Activated CD8-positive, alpha-beta T cell treated with anti-CD3 and anti-CD28 coated beads, Interleukin-2, amount 10 ng/mL, durations not matched to agents 7 days and 5 days (primary cell): ENCODE measurements at regions not wholly inside any gene's neighbourhood (a gene's known extent, or its start where the extent isn't known, plus 50 kb on each side); places are given as distances from the start of the nearest gene placed in this dataset.
A peak's percentile ranks its signal among the peaks of the same experiment; 100 is the strongest.

Experiments
- ATAC-seq: fragments of 150-1000 bp; cut with Tn5 transposase; one replicate; pipeline ENCODE4 v1.10.0; 2021; ENCODE audit warnings: moderate library complexity
- CTCF ChIA-PET: fragments of 350-600 bp; sonication (Branson Sonifier 250); formaldehyde crosslinking; loops from one replicate; lab custom pipeline; 2021; ENCODE audit warnings: antibody characterized with exemption; lab: Charles Lee
- POLR2A ChIA-PET: fragments of 350-600 bp; sonication (Branson Sonifier 250); formaldehyde crosslinking; loops from one replicate; lab custom pipeline; 2021; ENCODE audit warnings: antibody characterized with exemption; lab: Charles Lee
- DNase-seq: peaks from one replicate; pipeline ENCODE4 v3.0.0-alpha.2; 2020
- H3K27ac Mint-ChIP-seq: one replicate; pipeline ENCODE4 v1.8.0; 2021; ENCODE audit warnings: mild to moderate bottlenecking, mixed read lengths
- H3K27me3 Mint-ChIP-seq: one replicate; pipeline ENCODE4 v1.8.0; 2021; ENCODE audit warnings: low read depth, mixed read lengths
- H3K36me3 Mint-ChIP-seq: one replicate; pipeline ENCODE4 v1.8.0; 2021; ENCODE audit warnings: low read depth, mixed read lengths
- H3K4me1 Mint-ChIP-seq: one replicate; pipeline ENCODE4 v1.8.0; 2021; ENCODE audit warnings: low read depth, mixed read lengths
- H3K4me3 Mint-ChIP-seq: one replicate; pipeline ENCODE4 v1.8.0; 2021; ENCODE audit warnings: mild to moderate bottlenecking, mixed read lengths
- H3K9me3 Mint-ChIP-seq: one replicate; pipeline ENCODE4 v1.8.0; 2022; ENCODE audit warnings: mixed read lengths; ENCODE audit not compliant: insufficient read depth

DNA sequence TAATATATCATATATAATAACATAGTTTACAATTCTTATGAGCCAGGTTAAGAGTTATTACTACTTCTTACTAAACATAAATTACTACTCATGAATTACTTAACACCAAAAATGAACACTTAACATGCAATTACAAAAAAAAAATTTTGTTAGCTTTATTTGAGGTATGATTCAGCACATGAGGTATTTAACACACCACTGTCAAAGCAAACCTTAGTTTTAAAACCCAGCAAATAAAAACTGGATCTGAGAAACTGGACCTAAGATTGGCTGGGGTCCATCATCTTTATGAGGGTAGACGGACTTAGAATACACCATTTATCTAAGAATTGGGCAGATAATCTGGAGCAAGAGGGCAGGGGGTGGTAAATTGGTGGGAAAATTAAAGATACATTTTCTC lies 81.8 kb upstream of the CREB1 start:
- no peak for ATAC-seq
- CTCF ChIA-PET = no interaction called here

DNA sequence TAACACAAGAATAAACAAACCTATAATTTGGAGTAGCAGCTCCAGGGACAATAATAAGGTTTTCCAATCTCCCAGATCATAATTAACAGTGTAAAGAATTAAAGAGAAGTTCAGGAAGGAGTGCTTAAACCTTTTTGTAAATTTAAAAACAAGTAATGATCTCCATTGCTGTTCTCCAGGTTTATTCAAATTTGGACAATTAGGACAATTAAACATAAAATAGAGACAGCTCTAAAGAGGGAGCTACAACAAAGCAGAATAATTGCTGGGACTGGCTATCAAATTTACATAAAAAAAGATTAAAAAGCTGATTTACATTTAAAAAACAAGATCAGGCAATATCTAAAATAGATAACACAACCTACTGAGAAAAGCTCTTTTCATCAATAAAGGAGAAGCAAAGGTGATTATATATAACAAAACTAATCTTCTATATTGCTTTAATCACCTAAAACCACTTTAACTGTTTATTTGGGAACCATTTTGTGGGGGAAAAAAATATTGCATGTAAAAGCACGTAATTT lies 80.1 kb upstream of the CREB1 start:
- H3K4me1 Mint-ChIP-seq = no peaks in the 10 kb centered on the region
- no peaks in the 10 kb centered on the region for H3K36me3 Mint-ChIP-seq
- ChIA-PET CTCF (interaction anchor here (0.6 to 1.4 kb wide), 2 partner anchors 17 to 376 kb away, joined by 3 read pairs; no protein-coding TSS in a partner anchor), POLR2A (interaction anchor here (0.5 to 0.6 kb wide), 2 partner anchors 610 to 1128 kb away, joined by 3 read pairs; no protein-coding TSS in a partner anchor)
- H3K27ac Mint-ChIP-seq = no peak overlapping the region
- H3K4me3 Mint-ChIP-seq = no peak overlapping the region
- H3K9me3 Mint-ChIP-seq = no peaks in the 10 kb centered on the region
- peaks cover 8% of the 10 kb centered on the region for H3K27me3 Mint-ChIP-seq
- ATAC-seq = no peak
- no peak for DNase-seq

More for the DNA sequence above, 81.8 kb upstream of the CREB1 start:
- no peaks in the 10 kb centered on the region for H3K9me3 Mint-ChIP-seq
- no peak overlapping the region for H3K4me3 Mint-ChIP-seq
- H3K4me1 Mint-ChIP-seq = no peaks in the 10 kb centered on the region
- POLR2A ChIA-PET = no interaction called here
- peaks cover 8% of the 10 kb centered on the region for H3K27me3 Mint-ChIP-seq
- H3K36me3 Mint-ChIP-seq = no peaks in the 10 kb centered on the region
- no peak for DNase-seq
- no peak overlapping the region for H3K27ac Mint-ChIP-seq

GRCh38 chr2:207450186-207450585 lies 79.6 kb upstream of the CREB1 start:
- H3K36me3 Mint-ChIP-seq = no peaks in the 10 kb centered on the region
- no peak overlapping the region for H3K27ac Mint-ChIP-seq
- H3K4me3 Mint-ChIP-seq = no peak overlapping the region
- no peaks in the 10 kb centered on the region for H3K9me3 Mint-ChIP-seq
- DNase-seq = no peak
- ChIA-PET CTCF (interaction anchor here (0.6 to 1.4 kb wide), 2 partner anchors 18 to 376 kb away, joined by 3 read pairs; no protein-coding TSS in a partner anchor), POLR2A (no interaction called here)
- no peak for ATAC-seq
- H3K4me1 Mint-ChIP-seq = no peaks in the 10 kb centered on the region
- peaks cover 7% of the 10 kb centered on the region for H3K27me3 Mint-ChIP-seq

- H3K27ac Mint-ChIP-seq = no peak overlapping the region
- DNase-seq (no peak), ATAC-seq (no peak)
- peaks cover 16% of the 10 kb centered on the region for H3K4me1 Mint-ChIP-seq
- POLR2A ChIA-PET = no interaction called here
- H3K36me3 Mint-ChIP-seq = no peaks in the 10 kb centered on the region
- no peaks in the 10 kb centered on the region for H3K27me3 Mint-ChIP-seq
- no peaks in the 10 kb centered on the region for H3K9me3 Mint-ChIP-seq
- CTCF ChIA-PET = no interaction called here
- no peak overlapping the region for H3K4me3 Mint-ChIP-seq
Observed at GRCh38 chr2:207458582-207458981, 71.2 kb upstream of the CREB1 start.

GRCh38 chr2:207459990-207460757 lies 69.6 kb upstream of the CREB1 start:
- POLR2A ChIA-PET = interaction anchor here (0.6 kb wide), 1 partner anchor 292 kb away, joined by 4 read pairs; no protein-coding TSS in a partner anchor
- Mint-ChIP-seq H3K4me3 (no peak overlapping the region), H3K4me1 (peaks cover 21% of the 10 kb centered on the region), H3K27me3 (no peaks in the 10 kb centered on the region), H3K27ac (no peak overlapping the region), H3K36me3 (no peaks in the 10 kb centered on the region), H3K9me3 (no peaks in the 10 kb centered on the region)
- ATAC-seq = no peak
- CTCF ChIA-PET = no interaction called here
- DNase-seq = no peak

- H3K36me3 Mint-ChIP-seq = no peaks in the 10 kb centered on the region
- DNase-seq (no peak), ATAC-seq (no peak)
- peak overlapping the region; percentile 6 for H3K27ac Mint-ChIP-seq
- no peak overlapping the region for H3K4me3 Mint-ChIP-seq
- CTCF ChIA-PET = no interaction called here
- no peaks in the 10 kb centered on the region for H3K9me3 Mint-ChIP-seq
- POLR2A ChIA-PET = no interaction called here
- peaks cover 30% of the 10 kb centered on the region for H3K4me1 Mint-ChIP-seq
- no peaks in the 10 kb centered on the region for H3K27me3 Mint-ChIP-seq
Observed at GRCh38 chr2:207463433-207463832, 66.3 kb upstream of the CREB1 start.

GRCh38 chr2:207464007-207464406 lies 65.8 kb upstream of the CREB1 start:
- no peak for ATAC-seq
- Mint-ChIP-seq H3K27me3 (no peaks in the 10 kb centered on the region), H3K36me3 (no peaks in the 10 kb centered on the region), H3K4me3 (no peak overlapping the region), H3K9me3 (no peaks in the 10 kb centered on the region), H3K4me1 (peaks cover 30% of the 10 kb centered on the region), H3K27ac (no peak overlapping the region)
- CTCF ChIA-PET = no interaction called here
- POLR2A ChIA-PET = no interaction called here
- DNase-seq = no peak

GRCh38 chr2:207465894-207466293 lies 63.9 kb upstream of the CREB1 start:
- ATAC-seq (no peak), DNase-seq (no peak)
- Mint-ChIP-seq H3K9me3 (no peaks in the 10 kb centered on the region), H3K27ac (no peak overlapping the region), H3K4me3 (no peak overlapping the region), H3K36me3 (no peaks in the 10 kb centered on the region), H3K4me1 (peaks cover 28% of the 10 kb centered on the region), H3K27me3 (no peaks in the 10 kb centered on the region)
- ChIA-PET POLR2A (no interaction called here), CTCF (no interaction called here)

- ChIA-PET POLR2A (no interaction called here), CTCF (interaction anchor here (0.9 kb wide), 1 partner anchor 667 kb away, joined by 6 read pairs; no protein-coding TSS in a partner anchor)
- no peaks in the 10 kb centered on the region for H3K27me3 Mint-ChIP-seq
- no peaks in the 10 kb centered on the region for H3K36me3 Mint-ChIP-seq
- ATAC-seq (no peak), DNase-seq (no peak)
- peaks cover 24% of the 10 kb centered on the region for H3K4me1 Mint-ChIP-seq
- H3K4me3 Mint-ChIP-seq = no peak overlapping the region
- no peaks in the 10 kb centered on the region for H3K9me3 Mint-ChIP-seq
- no peak overlapping the region for H3K27ac Mint-ChIP-seq
Observed at GRCh38 chr2:207467716-207468347, 61.9 kb upstream of the CREB1 start.

DNA sequence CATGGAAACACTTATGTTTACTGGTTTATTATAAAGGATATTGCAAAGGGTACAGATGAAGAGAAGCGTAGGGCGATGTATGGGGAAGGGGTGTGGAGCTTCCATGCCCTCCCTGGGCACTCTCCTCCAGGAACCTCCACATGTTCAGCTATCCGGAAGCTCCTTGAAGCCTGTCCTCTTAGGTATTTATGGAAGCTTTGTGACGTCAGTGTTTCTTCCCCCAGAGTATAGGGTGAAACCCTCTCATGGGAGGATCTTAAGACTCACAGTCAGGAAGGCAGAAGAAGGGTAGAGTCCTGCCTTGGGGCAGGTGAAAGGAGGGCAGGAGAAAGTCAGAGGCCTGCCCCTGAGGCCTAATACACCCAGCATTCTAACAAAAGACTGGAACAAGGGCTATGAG lies 61.3 kb upstream of the CREB1 start:
- no peak for ATAC-seq
- Mint-ChIP-seq H3K27ac (no peak overlapping the region), H3K4me1 (peaks cover 23% of the 10 kb centered on the region), H3K36me3 (no peaks in the 10 kb centered on the region), H3K27me3 (peaks cover 2% of the 10 kb centered on the region), H3K9me3 (no peaks in the 10 kb centered on the region), H3K4me3 (no peak overlapping the region)
- CTCF ChIA-PET = interaction anchor here (0.9 to 1.2 kb wide), 2 partner anchors 325 to 668 kb away, joined by 4 to 6 read pairs; no protein-coding TSS in a partner anchor
- DNase-seq = no peak
- POLR2A ChIA-PET = no interaction called here

- POLR2A ChIA-PET = no interaction called here
Observed at GRCh38 chr2:207469451-207469850, 60.3 kb upstream of the CREB1 start.

More at GRCh38 chr2:207469451-207469850, 60.3 kb upstream of the CREB1 start:
- Mint-ChIP-seq H3K4me3 (no peak overlapping the region), H3K4me1 (peaks cover 21% of the 10 kb centered on the region), H3K36me3 (no peaks in the 10 kb centered on the region), H3K9me3 (no peaks in the 10 kb centered on the region), H3K27me3 (peaks cover 2% of the 10 kb centered on the region), H3K27ac (no peak overlapping the region)
- DNase-seq (no peak), ATAC-seq (no peak)
- CTCF ChIA-PET = interaction anchor here (1.2 kb wide), 1 partner anchor 326 kb away, joined by 4 read pairs; no protein-coding TSS in a partner anchor
